Inflammatory macrophage treated with lipopolysaccharide for 4 hours (primary cell): ENCODE measurements at regions not wholly inside any gene's neighbourhood (a gene's known extent, or its start where the extent isn't known, plus 50 kb on each side); places are given as distances from the start of the nearest gene placed in this dataset.
"Not testable (repeated sequence)": the region's sequence is repeated elsewhere in the genome, so short reads cannot be mapped to it uniquely, and the experiment has no call there.

Experiments used
- DNase-seq: peaks from one replicate; pipeline ENCODE4 v3.0.0-alpha.2; 2020

DNA sequence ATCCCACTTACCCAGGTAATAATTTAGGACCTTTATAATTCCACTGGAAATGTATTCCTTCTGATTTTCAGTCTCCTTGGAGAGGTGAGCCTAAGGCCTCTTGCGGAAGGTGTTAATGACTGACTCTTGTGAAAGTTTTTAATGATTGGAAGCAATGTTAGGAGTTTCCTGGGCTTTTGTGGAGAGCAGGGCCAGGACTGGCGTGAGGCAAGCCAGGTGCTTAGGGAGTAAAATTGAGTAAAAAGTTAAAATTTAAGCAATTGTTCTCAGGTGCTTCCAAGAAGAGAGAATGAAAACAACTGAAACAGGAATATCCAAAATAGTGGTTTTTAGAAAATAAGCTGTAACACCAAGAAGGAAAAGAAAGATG, 130.6 kb upstream of the TGFBR2 start:
- no peak for DNase-seq

GRCh38 chr3:30476368-30477084, 129.9 kb upstream of the TGFBR2 start:
- DNase-seq = peak; percentile 95

DNA sequence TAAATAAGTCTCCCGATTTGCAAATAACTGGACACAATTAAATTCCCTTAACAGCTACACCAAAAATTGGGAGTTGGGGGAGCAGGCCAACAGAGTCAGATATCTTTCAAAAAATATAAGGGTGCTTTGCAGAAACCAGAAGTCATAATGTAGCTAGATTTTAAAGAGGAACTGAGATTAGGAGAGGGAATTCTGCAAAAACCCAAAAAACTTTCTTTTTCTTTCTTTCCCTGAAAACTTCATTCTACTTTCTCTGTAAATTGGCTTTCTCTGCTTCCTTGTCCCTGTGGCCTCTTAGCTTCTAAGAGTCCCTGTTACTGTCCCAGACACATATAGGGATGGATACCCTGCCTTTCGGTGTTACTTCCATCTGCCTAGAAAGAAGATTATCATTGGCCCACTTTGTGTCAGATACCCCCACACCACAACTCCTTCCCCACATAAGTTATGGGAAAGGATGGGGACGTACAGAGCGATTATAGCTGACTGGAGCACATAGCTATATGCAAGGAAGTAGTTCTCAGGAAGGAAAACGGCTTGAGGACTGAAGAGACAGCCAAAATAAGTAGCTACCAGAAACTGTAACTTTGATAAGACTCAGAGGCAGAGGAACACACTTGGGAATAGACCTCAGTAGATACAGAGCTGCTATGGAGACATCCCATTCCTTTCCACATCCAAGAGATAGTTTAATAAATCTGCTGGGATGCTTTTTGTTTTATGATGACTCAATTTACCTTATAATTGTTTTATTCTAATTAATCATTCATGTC, 129.1 kb upstream of the TGFBR2 start:
- peak; percentile 61 for DNase-seq

DNA sequence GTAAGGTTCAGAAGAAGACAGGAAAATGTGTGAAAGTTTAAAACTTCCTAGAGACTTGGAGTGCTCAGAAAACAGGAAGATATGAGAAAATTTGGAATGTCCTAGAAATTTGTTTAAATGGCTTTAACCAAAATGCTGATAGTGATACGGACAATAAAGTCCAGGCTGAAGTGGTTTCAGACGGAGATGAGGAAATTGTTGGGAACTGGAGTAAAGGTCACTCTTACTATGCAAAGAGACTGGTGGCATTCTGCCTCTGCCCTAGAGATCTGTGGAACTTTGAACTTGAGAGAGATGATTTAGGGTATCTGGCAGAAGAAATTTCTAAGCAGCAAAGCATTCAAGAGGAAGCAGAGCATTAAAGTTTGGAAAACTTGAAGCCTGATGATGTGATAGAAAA, 126.7 kb upstream of the TGFBR2 start:
- DNase-seq = not testable (repeated sequence)

DNA sequence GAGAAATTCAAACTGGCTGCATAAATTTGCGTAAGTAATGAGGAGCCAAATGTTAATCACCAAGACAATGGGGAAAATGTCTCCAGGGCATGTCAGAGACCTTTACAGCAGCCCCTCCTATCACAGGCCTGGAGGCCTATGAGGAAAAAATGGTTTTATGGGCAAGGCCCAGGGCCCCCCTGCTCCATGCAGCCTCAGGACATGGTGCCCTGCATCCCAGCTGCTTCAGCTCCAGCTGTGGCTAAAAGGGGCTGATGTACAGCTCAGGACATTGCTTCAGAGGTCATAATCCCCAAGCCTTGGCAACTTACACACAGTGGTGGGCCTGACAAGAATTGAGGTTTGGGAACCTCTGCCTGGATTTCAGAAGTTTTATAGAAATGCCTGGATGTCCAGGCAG, 126.2 kb upstream of the TGFBR2 start:
- not testable (repeated sequence) for DNase-seq

DNA sequence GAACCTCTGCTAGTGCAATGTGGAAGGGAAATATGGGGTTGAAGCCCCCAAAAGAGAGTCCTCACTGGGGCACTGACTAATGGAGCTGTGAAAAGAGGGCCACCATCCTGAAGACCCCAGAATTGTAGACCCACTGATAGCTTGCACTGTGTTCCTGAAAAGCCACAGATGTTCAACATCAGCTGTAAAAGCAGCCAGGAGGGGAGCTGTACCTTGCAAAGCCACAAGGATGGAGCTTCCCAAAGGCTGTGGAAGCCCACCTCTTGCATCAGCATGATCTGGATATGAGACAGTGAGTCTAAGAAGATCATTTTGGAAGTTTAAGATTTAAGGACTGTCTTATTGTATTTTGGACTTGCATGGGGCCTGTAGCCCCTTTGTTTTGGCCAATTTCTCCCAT, 125.8 kb upstream of the TGFBR2 start:
- DNase-seq = no peak

GRCh38 chr3:30481241-30481640, 125.2 kb upstream of the TGFBR2 start:
- DNase-seq = no peak

DNA sequence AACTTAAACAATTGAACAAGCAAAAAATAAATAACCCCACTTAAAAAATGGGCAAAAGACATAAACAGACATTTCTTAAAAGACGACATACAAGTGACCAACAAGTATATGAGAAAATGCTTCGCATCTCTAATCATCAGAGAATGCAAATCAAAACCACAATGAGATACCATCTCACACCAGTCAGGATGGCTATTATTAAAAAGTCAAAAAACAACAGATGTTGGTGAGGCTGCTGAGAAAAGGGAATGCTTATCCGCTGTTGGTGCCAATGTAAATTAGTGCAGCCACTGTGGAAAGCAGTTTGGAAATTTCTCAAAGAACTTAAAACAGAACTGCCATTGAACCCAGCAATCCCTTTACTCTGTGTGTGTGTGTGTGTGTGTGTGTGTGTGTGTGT, 122.2 kb upstream of the TGFBR2 start:
- not testable (repeated sequence) for DNase-seq

DNA sequence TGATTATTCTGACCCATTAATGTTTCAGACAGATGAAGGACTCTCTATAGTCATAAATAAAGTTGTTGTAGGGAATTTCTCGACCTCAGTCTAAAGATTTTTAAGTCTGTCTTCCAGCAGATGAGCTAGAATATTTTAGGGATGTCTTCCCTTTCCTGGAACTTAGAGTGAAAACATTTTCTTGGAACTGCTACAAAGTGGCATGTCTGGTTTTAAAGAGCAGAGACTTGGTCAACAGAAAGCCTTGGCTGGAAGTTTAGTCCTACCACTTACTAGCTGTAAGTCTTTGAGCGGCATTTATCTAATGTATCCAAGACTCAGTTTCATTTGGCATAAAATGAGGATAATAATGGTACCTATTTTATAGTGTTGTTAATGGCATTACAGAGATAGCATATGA, 120.0 kb upstream of the TGFBR2 start:
- no peak for DNase-seq

- no peak for DNase-seq
Measured at GRCh38 chr3:30488070-30488756, 118.2 kb upstream of the TGFBR2 start.

GRCh38 chr3:30492322-30493192, 113.8 kb upstream of the TGFBR2 start:
- peak; percentile 69 for DNase-seq

DNA sequence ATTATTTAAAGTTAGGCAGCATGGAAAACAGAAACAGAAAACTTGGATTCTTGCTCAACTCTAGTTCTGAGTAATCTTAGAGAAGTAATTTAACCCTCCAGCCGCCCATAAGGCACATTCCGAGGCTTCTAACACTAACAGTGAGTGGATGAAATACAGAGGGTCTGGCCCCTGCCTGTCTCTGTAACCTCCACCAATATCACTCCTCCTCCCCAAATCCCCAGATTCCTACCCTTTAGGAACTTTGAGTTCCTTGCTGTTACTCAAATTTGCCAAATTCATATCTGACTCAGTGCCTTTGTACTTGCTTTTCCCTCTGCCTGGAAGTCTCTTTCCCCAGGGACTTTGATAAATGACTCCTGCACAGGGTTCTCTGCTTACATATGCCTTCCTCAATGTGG, 112.5 kb upstream of the TGFBR2 start:
- peak; percentile 83 for DNase-seq

DNA sequence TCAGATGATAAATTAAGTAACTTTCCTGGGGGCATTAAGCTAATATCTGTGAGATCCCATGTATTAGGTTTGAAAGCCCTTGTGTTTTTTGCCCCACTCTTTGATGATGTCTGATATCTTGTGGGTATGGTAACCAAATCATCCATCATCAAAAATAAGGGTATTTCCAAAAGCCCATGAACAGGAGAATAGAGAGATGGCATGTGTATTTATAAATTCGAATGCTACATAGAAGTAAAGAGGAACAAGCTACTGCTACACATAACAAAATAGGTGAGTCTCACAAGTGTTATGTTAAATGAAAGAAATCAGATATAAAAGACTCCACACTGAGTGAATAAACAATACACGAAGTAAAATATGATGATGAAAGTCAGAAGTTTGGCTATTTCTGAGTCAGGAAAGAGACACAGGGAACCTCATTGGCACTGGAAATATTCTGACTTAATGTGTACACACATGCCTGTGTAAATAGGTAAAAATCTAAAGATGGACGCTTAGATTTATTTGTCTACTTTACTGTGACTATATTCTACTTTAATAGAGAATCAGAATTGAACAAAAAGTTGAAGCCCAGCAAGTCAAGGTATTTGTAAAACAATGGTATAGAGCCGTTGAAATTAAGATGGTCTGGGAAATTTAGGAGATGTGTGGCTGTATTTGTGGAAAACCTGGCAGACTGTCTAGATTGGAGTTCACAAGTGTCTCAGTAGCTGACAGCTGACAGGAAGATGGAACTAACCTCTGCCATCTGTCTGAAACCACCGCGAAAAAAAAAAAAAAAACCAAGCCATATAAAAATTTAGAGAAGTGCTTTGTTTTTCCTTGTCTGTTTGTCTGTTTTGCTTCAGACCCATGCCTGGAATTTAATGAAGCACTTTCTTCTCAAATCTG, 111.0 kb upstream of the TGFBR2 start:
- DNase-seq = no peak

DNA sequence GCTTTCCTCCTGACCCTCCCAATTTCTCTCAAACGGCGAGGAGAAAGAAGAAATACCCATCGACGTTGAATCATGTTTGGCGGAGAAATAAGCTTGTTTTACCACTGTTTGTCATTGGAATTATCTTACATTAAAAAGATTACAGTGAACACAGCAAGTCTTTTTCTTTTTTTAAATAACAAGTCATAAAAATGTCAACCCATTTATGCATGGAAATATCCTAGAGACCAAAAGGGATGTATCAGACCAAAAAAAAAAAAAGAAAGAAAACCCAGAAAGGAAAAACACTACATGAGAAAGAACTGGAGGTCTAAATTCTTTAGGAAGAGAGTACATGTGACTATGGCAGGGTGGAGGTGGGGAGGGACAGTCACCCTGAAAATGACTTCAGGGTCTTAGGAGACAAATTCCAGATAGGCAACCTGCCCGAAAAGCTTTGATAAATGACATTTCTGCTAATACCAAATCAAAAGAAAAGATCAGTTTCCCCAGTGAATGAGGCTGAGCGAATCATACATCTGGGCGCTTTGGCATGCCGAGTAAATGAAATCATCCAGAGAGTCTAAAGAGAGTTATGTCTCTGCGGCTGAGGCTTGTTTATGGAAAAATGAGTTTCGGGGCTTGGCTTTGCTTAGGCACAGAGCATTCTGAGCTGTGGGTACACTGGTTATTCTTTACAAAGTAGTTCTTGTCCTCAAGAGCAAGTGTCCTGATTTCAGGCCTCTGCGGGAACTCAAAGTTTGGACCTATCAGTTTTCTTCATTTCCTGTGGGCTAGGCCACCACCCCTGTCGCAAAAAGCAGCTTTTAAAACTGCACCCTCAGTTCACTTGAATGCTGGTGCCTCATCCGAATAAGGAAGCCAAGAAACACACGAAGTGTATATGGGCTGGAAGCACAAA, 110.1 kb upstream of the TGFBR2 start:
- DNase-seq = no peak

- no peak for DNase-seq
Measured at GRCh38 chr3:30498587-30498967, 107.8 kb upstream of the TGFBR2 start.

GRCh38 chr3:30500666-30501399, 105.6 kb upstream of the TGFBR2 start:
- DNase-seq = peak; percentile 27

DNA sequence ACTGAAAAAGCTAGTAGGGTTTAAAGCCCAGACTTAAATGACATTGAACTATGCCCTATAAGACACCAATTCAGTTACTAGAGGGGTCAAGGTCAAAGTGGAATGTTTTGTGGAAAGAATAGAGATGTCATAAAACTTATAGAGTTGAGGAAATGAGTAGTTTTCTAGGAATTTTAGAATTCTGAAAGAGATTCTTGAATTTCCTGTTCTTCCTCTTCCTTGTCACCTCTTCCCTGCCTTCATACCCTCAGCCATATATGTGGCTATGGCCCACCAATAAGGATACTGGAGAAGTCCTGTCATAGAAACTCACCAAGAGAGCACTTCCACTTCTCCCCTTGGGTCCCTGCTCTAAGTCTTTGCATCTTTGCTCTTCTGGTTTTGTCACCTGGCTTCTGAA, 104.9 kb upstream of the TGFBR2 start:
- DNase-seq = no peak

DNA sequence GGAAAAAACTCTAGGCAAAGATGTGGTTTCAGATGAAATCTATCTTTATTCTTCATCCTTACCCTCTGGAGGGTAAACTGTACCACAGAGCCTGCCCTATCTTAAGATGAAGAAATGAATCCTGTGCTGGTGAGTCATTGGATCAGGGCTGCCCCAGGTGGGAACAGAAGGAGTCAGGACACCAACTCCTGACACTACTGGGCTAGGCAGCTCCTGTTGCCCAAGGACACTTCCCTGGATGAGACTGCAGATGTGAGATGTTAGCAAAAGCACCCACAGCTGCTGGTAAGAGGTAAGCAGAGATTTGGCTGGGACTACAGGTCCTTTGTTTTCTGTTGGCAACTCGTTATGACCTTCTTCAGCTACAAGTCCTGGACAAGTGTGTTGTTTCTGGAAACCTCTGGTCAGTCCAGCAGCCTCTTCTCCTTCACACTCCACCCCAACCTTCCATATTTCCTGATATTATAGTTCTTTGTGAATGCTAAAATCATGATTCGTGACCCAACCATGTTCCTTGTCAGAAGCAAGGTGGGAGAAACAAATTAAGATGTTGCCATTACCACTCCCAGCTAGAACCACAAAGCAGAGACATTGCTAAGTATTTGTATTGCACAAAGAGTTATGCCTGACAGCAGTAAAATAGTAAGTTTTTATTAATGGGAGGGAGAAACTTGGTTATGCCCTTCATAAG, 104.2 kb upstream of the TGFBR2 start:
- DNase-seq = no peak

DNA sequence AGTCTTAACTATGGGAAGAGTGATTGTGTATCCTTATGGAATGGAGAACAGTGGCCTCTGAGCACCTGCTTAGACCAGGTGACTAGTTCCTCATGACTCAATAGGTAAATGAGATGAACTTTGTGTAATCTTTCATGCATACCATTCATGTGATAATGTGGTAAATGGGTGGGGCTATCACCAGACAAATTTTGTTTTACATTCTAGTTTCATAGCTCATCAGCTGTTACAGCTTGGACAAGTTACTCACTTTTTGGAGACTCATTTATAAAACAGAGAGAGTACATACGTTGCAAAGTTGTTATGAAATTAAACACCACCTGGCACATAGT, 103.7 kb upstream of the TGFBR2 start:
- peak; percentile 30 for DNase-seq

GRCh38 chr3:30503446-30503845, 103.0 kb upstream of the TGFBR2 start:
- DNase-seq = peak; percentile 68
